Endodermal cell (in vitro differentiated cells): ENCODE measurements at regions not wholly inside any gene's neighbourhood (a gene's known extent, or its start where the extent isn't known, plus 50 kb on each side); places are given as distances from the start of the nearest gene placed in this dataset.

Source experiments
- DNase-seq: peaks from one replicate; pipeline ENCODE4 v3.0.0-alpha.2; 2017
- H3K27ac ChIP-seq: 2 replicates; pipeline ENCODE4 v1.5.1; 2013; ENCODE audit warnings: mild to moderate bottlenecking, low read depth, low read length, moderate library complexity
- H3K27me3 ChIP-seq: 2 replicates; pipeline ENCODE4 v1.6.1; 2013; ENCODE audit warnings: mild to moderate bottlenecking, low read length, moderate library complexity; ENCODE audit not compliant: insufficient read depth, control insufficient read depth, poor library complexity, severe bottlenecking
- H3K36me3 ChIP-seq: 2 replicates; pipeline ENCODE4 v1.7.0; 2013; ENCODE audit warnings: mild to moderate bottlenecking, low read length, moderate library complexity; ENCODE audit not compliant: control insufficient read depth, insufficient read depth
- H3K4me1 ChIP-seq: one replicate; pipeline ENCODE4 v1.7.0; 2013; ENCODE audit warnings: low read length; ENCODE audit not compliant: control insufficient read depth, insufficient read depth
- H3K4me3 ChIP-seq: 2 replicates; pipeline ENCODE4 v1.5.1; 2013; ENCODE audit warnings: mild to moderate bottlenecking, low read length, moderate library complexity
- H3K9ac ChIP-seq: 2 replicates; pipeline ENCODE4 v1.6.1; 2013; ENCODE audit warnings: mild to moderate bottlenecking, low read length, moderate library complexity; ENCODE audit not compliant: poor library complexity, severe bottlenecking; ENCODE audit errors: extremely low read depth
- H3K9me3 ChIP-seq: 2 replicates; pipeline ENCODE4 v1.6.1; 2013; ENCODE audit warnings: mild to moderate bottlenecking, low read length, moderate library complexity; ENCODE audit not compliant: control insufficient read depth
- H3K27ac Mint-ChIP-seq: 2 replicates; pipeline ENCODE4 v1.8.0; 2020; ENCODE audit warnings: mixed read lengths
- H3K27me3 Mint-ChIP-seq: 2 replicates; pipeline ENCODE4 v1.8.0; 2021; ENCODE audit warnings: mild to moderate bottlenecking, mixed read lengths; ENCODE audit not compliant: insufficient read depth
- H3K36me3 Mint-ChIP-seq: 2 replicates; pipeline ENCODE4 v1.8.0; 2020; ENCODE audit warnings: low read depth, mixed read lengths
- H3K4me1 Mint-ChIP-seq: 2 replicates; pipeline ENCODE4 v1.8.0; 2020; ENCODE audit warnings: mixed read lengths
- H3K4me3 Mint-ChIP-seq: 2 replicates; pipeline ENCODE4 v1.8.0; 2020; ENCODE audit warnings: mild to moderate bottlenecking, moderate library complexity, mixed read lengths
- H3K9me3 Mint-ChIP-seq: 2 replicates; pipeline ENCODE4 v1.8.0; 2020; ENCODE audit warnings: mild to moderate bottlenecking, mixed read lengths
- CTCF ChIP-seq: fragments of 200-600 bp; sonication (generic); conservative IDR thresholded peaks from 2 replicates; pipeline ENCODE4 v1.5.0; 2021; ENCODE audit warnings: antibody characterized with exemption, mild to moderate bottlenecking
- WGBS, 2 experiments: methylation state at CpG; one replicate each; pipeline versions ENCODE4 v1.1.5 to v1.1.7; 2013; ENCODE audit warnings: missing lambda C conversion rate in 2 of 2, mixed read lengths in 1 of 2; ENCODE audit not compliant: insufficient coverage in 1 of 2, insufficient read length in 1 of 2; 5-methylcytosine and 5-hydroxymethylcytosine counted together

DNA sequence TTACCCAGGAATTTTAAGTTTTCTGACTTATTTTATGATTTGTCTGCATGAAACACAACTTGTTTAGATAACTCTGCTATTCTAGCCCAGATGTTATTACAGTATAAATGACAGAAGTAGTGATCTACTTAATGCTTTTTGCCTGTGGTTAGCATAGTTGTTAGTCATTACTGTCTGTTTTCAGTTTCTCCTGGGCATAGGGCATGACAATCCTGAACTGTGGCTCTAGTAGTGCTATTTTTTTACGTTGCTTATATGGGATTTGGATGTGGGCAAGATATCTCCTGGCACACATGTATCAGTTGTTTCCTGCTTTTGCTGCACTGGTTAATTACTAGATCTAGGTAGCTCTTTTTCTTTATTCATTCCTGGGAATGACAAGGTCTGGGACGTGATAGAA is 1005.8 kb downstream of the PCDH18 start:
- no peak overlapping the region for H3K27ac ChIP-seq
- H3K9me3 Mint-ChIP-seq, result no peaks in the 10 kb centered on the region
- no peak for TF ChIP-seq CTCF
- no peaks in the 10 kb centered on the region for H3K9me3 ChIP-seq
- no peak overlapping the region for H3K9ac ChIP-seq
- H3K27me3 ChIP-seq, result no peaks in the 10 kb centered on the region
- no peak for DNase-seq
- H3K4me3 ChIP-seq, result no peak overlapping the region
- 88% methylated on average over 1 of the region's 2 CpGs; no CpG with 5 or more reads in 1 of the 2 experiments for WGBS, 2 experiments
- H3K27ac Mint-ChIP-seq, result no peak overlapping the region
- H3K4me1 Mint-ChIP-seq, result no peaks in the 10 kb centered on the region
- no peaks in the 10 kb centered on the region for H3K27me3 Mint-ChIP-seq
- no peak overlapping the region for H3K4me3 Mint-ChIP-seq
- H3K36me3 ChIP-seq, result no peaks in the 10 kb centered on the region
- H3K4me1 ChIP-seq, result no peaks in the 10 kb centered on the region
- no peaks in the 10 kb centered on the region for H3K36me3 Mint-ChIP-seq

DNA sequence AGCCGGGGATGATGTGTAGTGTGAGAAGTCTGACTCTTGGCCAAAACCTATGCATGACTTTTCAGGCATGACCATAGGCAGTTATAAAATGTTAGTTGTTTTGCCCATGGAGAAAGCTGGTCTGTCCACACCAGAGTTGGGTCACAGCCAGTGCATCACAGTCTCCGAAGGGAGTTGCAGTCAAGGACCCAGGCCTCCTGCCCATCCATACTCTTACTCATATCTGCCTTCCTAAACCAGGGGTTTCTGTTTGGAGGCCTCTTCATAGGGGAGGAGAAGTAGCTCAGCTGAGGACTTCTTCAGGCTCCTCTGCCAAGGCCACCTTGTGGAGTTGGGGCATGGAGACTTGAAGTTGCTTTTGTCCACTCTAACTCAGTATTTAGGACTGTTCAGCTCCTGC is 1008.3 kb downstream of the PCDH18 start:
- H3K9me3 ChIP-seq, result peaks cover 21% of the 10 kb centered on the region
- H3K4me1 ChIP-seq, result no peaks in the 10 kb centered on the region
- TF ChIP-seq CTCF, result no peak
- 89% methylated on average over 2 of the region's 2 CpGs; no CpG with 5 or more reads in 1 of the 2 experiments for WGBS, 2 experiments
- no peak overlapping the region for H3K27ac ChIP-seq
- no peak for DNase-seq
- H3K27me3 ChIP-seq, result no peaks in the 10 kb centered on the region
- Mint-ChIP-seq H3K4me3 (no peak overlapping the region), H3K36me3 (peaks cover 8% of the 10 kb centered on the region), H3K9me3 (peaks cover 20% of the 10 kb centered on the region), H3K27ac (no peak overlapping the region), H3K4me1 (no peaks in the 10 kb centered on the region), H3K27me3 (no peaks in the 10 kb centered on the region)
- H3K9ac ChIP-seq, result no peak overlapping the region
- no peak overlapping the region for H3K4me3 ChIP-seq
- H3K36me3 ChIP-seq, result no peaks in the 10 kb centered on the region

GRCh38 chr4:136516371-136516770 is 1015.9 kb downstream of the PCDH18 start:
- H3K27me3 Mint-ChIP-seq, result no peaks in the 10 kb centered on the region
- Histone ChIP-seq H3K9ac (no peak overlapping the region), H3K4me3 (no peak overlapping the region), H3K4me1 (no peaks in the 10 kb centered on the region), H3K27ac (no peak overlapping the region), H3K9me3 (peaks cover 23% of the 10 kb centered on the region), H3K36me3 (no peaks in the 10 kb centered on the region), H3K27me3 (no peaks in the 10 kb centered on the region)
- 82 to 88% methylated on average over 2 to 3 of the region's 3 CpGs for WGBS, 2 experiments
- H3K4me3 Mint-ChIP-seq, result no peak overlapping the region
- no peak for TF ChIP-seq CTCF
- H3K9me3 Mint-ChIP-seq, result peaks cover 24% of the 10 kb centered on the region
- DNase-seq, result no peak
- peaks cover 4% of the 10 kb centered on the region for H3K4me1 Mint-ChIP-seq
- no peak overlapping the region for H3K27ac Mint-ChIP-seq
- peaks cover 9% of the 10 kb centered on the region for H3K36me3 Mint-ChIP-seq
